H1 (cell line): ENCODE measurements at regions not wholly inside any gene's neighbourhood (a gene's known extent, or its start where the extent isn't known, plus 50 kb on each side); places are given as distances from the start of the nearest gene placed in this dataset.

Experiments used
- ATF3 ChIP-seq: IDR thresholded peaks from 2 replicates; pipeline ENCODE4 v1.6.1; 2011; ENCODE audit warnings: low read depth, mild to moderate bottlenecking, low read length; ENCODE audit not compliant: insufficient read depth
- CHD7 ChIP-seq: fragments of 300-600 bp; sonication (generic); IDR thresholded peaks from 2 replicates; pipeline ENCODE4 v1.7.1; 2012; ENCODE audit warnings: low read length, moderate library complexity, mild to moderate bottlenecking, inconsistent platforms; ENCODE audit not compliant: insufficient replicate concordance
- EGR1 ChIP-seq: IDR thresholded peaks from 2 replicates; pipeline ENCODE4 v1.6.1; 2011; ENCODE audit warnings: low read depth, low read length, borderline replicate concordance
- GTF2F1 ChIP-seq: IDR thresholded peaks from 2 replicates; pipeline ENCODE4 v1.6.1; 2012; ENCODE audit warnings: low read depth, low read length, improper control_type of control experiment, borderline replicate concordance

GRCh38 chr2:219878516-219878915 is 251.1 kb downstream of the SLC4A3 start (continued):
- no peak for TF ChIP-seq CHD7
- TF ChIP-seq GTF2F1: no peak
- TF ChIP-seq ATF3: no peak
- TF ChIP-seq EGR1: no peak
